ENCODE measurements at regions not wholly inside any gene's neighbourhood (a gene's known extent, or its start where the extent isn't known, plus 50 kb on each side); places are given as distances from the start of the nearest gene placed in this dataset.

- TF ChIP-seq CTBP2 (IDR thresholded peaks at IDR 0.05; ENCODE audit: borderline replicate concordance, insufficient read depth, insufficient read length, low read length) = no peak
Observed at GRCh38 chr13:22073718-22074117, 402.8 kb downstream of the FGF9 start (continued).

GRCh38 chr13:22074403-22074802, 403.5 kb downstream of the FGF9 start:
- H3K36me3 ChIP-seq (ENCODE audit: control insufficient read depth in 2 of 4, insufficient read depth in 4 of 4, low read length in 3 of 4) = no peaks in the 10 kb centered on the region; a peak in 1 of 8 replicates
- no peaks in the 10 kb centered on the region for H3K23me2 ChIP-seq (ENCODE audit: low read depth, low read length)
- H3K18ac ChIP-seq (ENCODE audit: extremely low read depth, low read length) = no peak overlapping the region
- H2BK120ac ChIP-seq (replicated peaks; ENCODE audit: low read depth, low read length) = no peak overlapping the region
- H2AK5ac ChIP-seq (ENCODE audit: low read depth, low read length) = no peak overlapping the region
- H3K56ac ChIP-seq (replicated peaks; ENCODE audit: insufficient read length, low read depth, low read length) = no peak overlapping the region
- H3K4me2 ChIP-seq (ENCODE audit: insufficient read depth in 1 of 2, low read depth in 2 of 2, low read length in 2 of 2) = no peak overlapping the region
- no peak overlapping the region for H2BK15ac ChIP-seq (ENCODE audit: low read length)
- H3K23ac ChIP-seq (ENCODE audit: insufficient read length) = no peak overlapping the region
- no peak overlapping the region for H2BK12ac ChIP-seq (ENCODE audit: low read depth, low read length)
- no peak overlapping the region for H4K91ac ChIP-seq (replicated peaks; ENCODE audit: insufficient read length, low read length)
- TF ChIP-seq SIX5 (IDR thresholded peaks at IDR 0.05; ENCODE audit: low read depth, low read length) = no peak
- no peak for TF ChIP-seq BRCA1 (IDR thresholded peaks at IDR 0.05; ENCODE audit: low read depth, low read length)
- no peak for TF ChIP-seq CBX8 (IDR thresholded peaks at IDR 0.05; ENCODE audit: borderline replicate concordance, low read depth, low read length)
- no peak for TF ChIP-seq KDM4A (IDR thresholded peaks at IDR 0.05; ENCODE audit: low read depth, low read length, severe bottlenecking)
- no peak for TF ChIP-seq SIRT6 (IDR thresholded peaks at IDR 0.05; ENCODE audit: low read length)
- TF ChIP-seq POLR2A (IDR thresholded peaks at IDR 0.05; ENCODE audit: control extremely low read depth in 1 of 2, low read depth in 2 of 2, low read length in 2 of 2) = no peak
- no peak for TF ChIP-seq RBBP5 (IDR thresholded peaks at IDR 0.05; ENCODE audit: borderline replicate concordance, low read depth, low read length)
- H3K27me3 ChIP-seq (replicated peaks in 1 of 4; ENCODE audit: control insufficient read depth in 3 of 4, extremely low read depth in 1 of 4, insufficient read depth in 3 of 4, low read length in 3 of 4) = peaks cover 0 to 5% (median 2%) of the 10 kb centered on the region in 4 experiments; a peak in 4 of 7 replicates
- peaks cover 0 to 2% of the 10 kb centered on the region in 2 experiments for H4K20me1 ChIP-seq (replicated peaks in 1 of 2; ENCODE audit: control insufficient read depth in 1 of 2, insufficient read depth in 2 of 2, low read length in 2 of 2)
- no peak overlapping the region for H4K5ac ChIP-seq (ENCODE audit: insufficient read length, low read depth, low read length)
- no peaks in the 10 kb centered on the region for H3K9me3 ChIP-seq (ENCODE audit: insufficient read depth in 2 of 2, low read depth in 1 of 2, low read length in 1 of 2)
- no peaks in the 10 kb centered on the region for H3K79me2 ChIP-seq (ENCODE audit: control insufficient read depth in 1 of 2, insufficient read depth in 2 of 2, low read length in 2 of 2)
- H3K4ac ChIP-seq (replicated peaks; ENCODE audit: insufficient read length, low read depth, low read length) = no peak overlapping the region
- no peak overlapping the region for H3K27ac ChIP-seq (ENCODE audit: low read depth, low read length)
- H2BK20ac ChIP-seq (ENCODE audit: low read length) = no peak overlapping the region
- H3K4me1 ChIP-seq (replicated peaks in 1 of 4; ENCODE audit: control insufficient read depth in 3 of 4, insufficient read depth in 4 of 4, low read length in 3 of 4) = no peaks in the 10 kb centered on the region
- CTCF ChIA-PET (ENCODE audit: partially characterized antibody) = interaction anchor here (1.3 kb wide), 1 partner anchor 161 kb away, joined by 4 read pairs; no protein-coding TSS in a partner anchor
- H3K14ac ChIP-seq (ENCODE audit: insufficient read length) = no peak overlapping the region
- H3K4me3 ChIP-seq (ENCODE audit: extremely low read depth in 1 of 4, insufficient read depth in 2 of 4, low read depth in 3 of 4, low read length in 4 of 4) = no peak overlapping the region
- DNase-seq (ENCODE audit: low read depth in 1 of 2, low spot score in 2 of 2) (no peak), FAIRE-seq (no peak)
- no peak overlapping the region for H3K9ac ChIP-seq (replicated peaks in 1 of 4; ENCODE audit: extremely low read depth in 1 of 4, low read depth in 3 of 4, low read length in 3 of 4)
- POLR2A ChIA-PET (ENCODE audit: partially characterized antibody) = no interaction called here
- no peak overlapping the region for H4K8ac ChIP-seq (ENCODE audit: extremely low read depth, insufficient read depth, low read length)
- no peak overlapping the region for H2BK5ac ChIP-seq (ENCODE audit: low read depth, low read length)
- no peak overlapping the region for H2AFZ ChIP-seq (ENCODE audit: low read length)
- no peaks in the 10 kb centered on the region for H3K79me1 ChIP-seq (ENCODE audit: low read depth, low read length)
